ENCODE measurements at regions not wholly inside any gene's neighbourhood (a gene's known extent, or its start where the extent isn't known, plus 50 kb on each side); places are given as distances from the start of the nearest gene placed in this dataset.

GRCh38 chr4:133058701-133059100, 90.4 kb upstream of the PCDH10 start:
- TF ChIP-seq EZH2phosphoT487 (conservative IDR thresholded peaks at IDR 0.05; ENCODE audit: low read length): no peak
- TF ChIP-seq CTCF (IDR thresholded peaks at IDR 0.05; ENCODE audit: insufficient read depth, low read length, poor library complexity, severe bottlenecking): no peak

Measured in SU-DHL-6 (cell line).